Choroid plexus epithelial cell (primary cell): ENCODE measurements at regions not wholly inside any gene's neighbourhood (a gene's known extent, or its start where the extent isn't known, plus 50 kb on each side); places are given as distances from the start of the nearest gene placed in this dataset.
"Not testable (repeated sequence)": the region's sequence is repeated elsewhere in the genome, so short reads cannot be mapped to it uniquely, and the experiment has no call there.

Experiments
- DNase-seq: peaks from one replicate; pipeline ENCODE4 v3.0.0-alpha.2; 2010; ENCODE audit warnings: low read depth
- H3K4me3 ChIP-seq: 2 replicates; pipeline ENCODE4 v1.5.1; 2011; ENCODE audit warnings: low read depth, mild to moderate bottlenecking, control low read depth, low read length, moderate library complexity
- TF ChIP-seq, protein P1 (sequence below): conservative IDR thresholded peaks from 2 replicates; pipeline ENCODE4 v1.5.1; 2011; ENCODE audit warnings: low read depth, mild to moderate bottlenecking, control low read depth, inconsistent platforms, low read length, moderate library complexity

DNA sequence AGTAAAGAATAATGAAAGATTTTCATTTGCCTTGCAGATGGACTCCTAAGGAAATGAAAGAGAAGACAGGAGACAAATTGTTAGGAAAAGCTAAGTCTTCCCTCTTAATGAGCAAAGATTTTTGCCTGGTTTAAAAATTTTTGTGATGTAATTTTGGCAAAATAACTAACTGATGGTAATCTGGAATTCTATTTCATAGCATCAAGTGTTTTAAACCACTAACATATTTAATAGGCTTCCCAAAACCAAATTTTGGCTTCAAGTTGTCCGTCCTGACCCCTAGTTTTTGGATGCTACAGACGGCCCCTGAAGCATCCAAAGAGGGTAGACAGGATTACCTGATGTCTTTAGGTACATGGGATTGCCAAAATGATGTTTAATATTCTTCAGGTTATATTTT, 124.3 kb downstream of the TPBG start:
- no peak for DNase-seq
- H3K4me3 ChIP-seq, result no peak overlapping the region
- TF ChIP-seq, protein P1, sequence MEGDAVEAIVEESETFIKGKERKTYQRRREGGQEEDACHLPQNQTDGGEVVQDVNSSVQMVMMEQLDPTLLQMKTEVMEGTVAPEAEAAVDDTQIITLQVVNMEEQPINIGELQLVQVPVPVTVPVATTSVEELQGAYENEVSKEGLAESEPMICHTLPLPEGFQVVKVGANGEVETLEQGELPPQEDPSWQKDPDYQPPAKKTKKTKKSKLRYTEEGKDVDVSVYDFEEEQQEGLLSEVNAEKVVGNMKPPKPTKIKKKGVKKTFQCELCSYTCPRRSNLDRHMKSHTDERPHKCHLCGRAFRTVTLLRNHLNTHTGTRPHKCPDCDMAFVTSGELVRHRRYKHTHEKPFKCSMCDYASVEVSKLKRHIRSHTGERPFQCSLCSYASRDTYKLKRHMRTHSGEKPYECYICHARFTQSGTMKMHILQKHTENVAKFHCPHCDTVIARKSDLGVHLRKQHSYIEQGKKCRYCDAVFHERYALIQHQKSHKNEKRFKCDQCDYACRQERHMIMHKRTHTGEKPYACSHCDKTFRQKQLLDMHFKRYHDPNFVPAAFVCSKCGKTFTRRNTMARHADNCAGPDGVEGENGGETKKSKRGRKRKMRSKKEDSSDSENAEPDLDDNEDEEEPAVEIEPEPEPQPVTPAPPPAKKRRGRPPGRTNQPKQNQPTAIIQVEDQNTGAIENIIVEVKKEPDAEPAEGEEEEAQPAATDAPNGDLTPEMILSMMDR, result no peak

DNA sequence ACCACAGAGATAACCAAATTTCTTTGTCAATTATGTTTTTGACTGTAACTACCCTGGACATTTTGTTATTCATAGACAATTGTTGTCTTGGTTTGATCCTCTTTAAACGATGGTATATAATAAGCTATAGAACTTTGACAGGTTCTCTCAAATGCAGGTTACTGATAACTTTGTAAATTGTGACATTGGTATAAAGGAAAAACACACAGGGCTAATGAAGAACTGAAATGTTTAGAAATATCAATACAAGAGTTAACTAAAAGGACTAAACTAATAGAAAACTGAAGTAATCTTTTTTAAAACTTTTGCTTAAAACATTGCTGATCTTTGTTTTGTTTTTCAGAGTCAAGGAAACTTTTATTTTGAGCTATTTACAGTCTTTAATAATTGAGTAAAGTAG, 124.8 kb downstream of the TPBG start:
- H3K4me3 ChIP-seq, result no peak overlapping the region
- TF ChIP-seq, protein P1, result no peak
- no peak for DNase-seq

DNA sequence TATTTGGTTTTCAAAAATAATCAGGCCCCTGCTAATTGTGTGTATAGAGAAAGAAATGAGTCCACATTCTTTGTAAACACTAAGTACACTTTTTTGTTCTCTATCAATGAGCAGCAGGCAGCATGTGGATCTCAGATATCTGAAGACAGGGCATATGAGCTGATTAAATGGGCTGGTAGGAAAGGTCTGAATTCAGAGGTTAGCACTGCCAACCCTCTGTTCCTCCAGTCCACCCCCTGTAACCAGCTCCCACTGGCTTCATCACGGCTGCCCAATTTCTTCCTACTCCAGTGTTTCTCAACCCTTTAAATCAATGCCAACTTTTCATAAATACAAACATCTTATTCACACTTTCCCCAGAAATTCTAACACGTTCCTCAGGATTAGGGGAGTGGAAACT, 128.5 kb downstream of the TPBG start:
- TF ChIP-seq, protein P1, result no peak
- DNase-seq, result no peak
- H3K4me3 ChIP-seq, result no peak overlapping the region

DNA sequence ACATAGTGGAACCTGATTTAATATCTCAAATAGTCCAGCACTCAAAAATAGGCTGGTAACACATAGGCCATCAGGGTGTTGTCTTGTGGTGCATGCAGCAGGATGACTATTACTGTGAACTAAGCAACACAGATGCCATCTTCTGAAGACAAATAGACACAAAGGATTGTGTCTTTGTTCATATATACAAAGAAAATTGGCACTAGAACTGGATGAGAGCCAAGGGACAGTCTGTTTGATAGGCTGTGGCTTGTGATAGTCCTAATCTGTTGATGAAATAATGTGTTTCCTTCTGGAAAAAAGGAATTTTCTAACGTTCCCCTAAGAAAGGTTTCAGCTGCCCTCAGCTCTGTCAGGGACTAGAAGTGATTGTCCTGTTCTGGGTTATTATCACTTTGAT, 129.8 kb downstream of the TPBG start:
- no peak overlapping the region for H3K4me3 ChIP-seq
- TF ChIP-seq, protein P1, result no peak
- no peak for DNase-seq

DNA sequence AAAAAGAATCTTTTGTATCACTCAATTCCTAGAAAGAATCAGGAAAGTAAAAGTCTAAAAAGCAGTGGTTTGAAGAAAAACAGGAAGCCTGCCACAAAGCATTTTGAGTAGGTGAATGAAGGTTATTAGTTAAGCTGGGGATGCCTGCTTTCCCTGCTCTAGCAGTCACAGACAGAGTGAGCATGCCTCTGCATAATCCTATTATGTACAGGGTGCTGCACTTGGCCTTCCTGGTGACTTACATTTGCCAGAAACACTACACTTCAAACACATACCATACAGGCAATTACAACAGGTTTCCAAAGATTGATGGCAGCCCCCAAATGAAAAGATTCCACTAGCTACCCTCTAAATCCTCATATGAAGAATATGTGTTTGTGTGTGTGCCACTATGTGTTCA, 130.8 kb downstream of the TPBG start:
- no peak overlapping the region for H3K4me3 ChIP-seq
- no peak for DNase-seq
- TF ChIP-seq, protein P1, result no peak

DNA sequence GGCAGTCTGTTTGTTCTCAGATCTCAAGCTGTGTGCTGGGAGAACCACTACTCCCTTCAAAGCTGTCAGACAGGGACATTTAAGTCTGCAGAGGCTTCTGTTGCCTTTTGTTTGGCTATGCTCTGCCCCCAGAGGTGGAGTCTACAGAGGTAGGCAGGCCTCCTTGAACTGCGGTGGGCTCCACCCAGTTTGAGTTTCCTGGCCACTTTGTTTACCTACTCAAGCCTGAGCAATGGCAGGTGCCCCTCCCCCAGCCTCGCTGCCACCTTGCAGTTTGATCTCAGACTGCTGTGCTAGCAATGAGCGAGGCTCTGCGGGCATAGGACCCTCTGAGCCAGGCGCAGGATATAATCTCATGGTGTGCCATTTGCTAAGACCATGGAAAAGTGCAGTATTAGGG, 138.3 kb downstream of the TPBG start:
- DNase-seq, H3K4me3 ChIP-seq: not testable (repeated sequence)

DNA sequence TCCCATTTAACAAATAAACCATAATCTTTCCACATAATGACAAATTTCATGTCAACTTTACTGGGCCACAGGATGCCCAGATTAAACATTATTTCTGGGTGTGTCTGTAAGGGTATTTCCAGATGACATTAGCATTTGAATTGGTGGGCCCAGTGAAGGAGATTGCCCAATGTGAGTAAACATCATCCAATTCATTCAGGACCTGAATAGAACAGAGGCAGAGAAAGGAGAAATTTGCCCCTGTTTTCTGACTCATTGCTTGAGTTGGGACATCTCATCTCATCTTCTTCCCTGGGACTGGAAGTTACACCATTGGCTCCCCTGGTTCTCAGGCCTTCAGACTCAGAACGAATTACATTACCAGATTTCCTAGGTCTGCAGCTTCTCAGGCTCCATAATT, 142.9 kb downstream of the TPBG start:
- TF ChIP-seq, protein P1, result no peak
- no peak overlapping the region for H3K4me3 ChIP-seq

DNA sequence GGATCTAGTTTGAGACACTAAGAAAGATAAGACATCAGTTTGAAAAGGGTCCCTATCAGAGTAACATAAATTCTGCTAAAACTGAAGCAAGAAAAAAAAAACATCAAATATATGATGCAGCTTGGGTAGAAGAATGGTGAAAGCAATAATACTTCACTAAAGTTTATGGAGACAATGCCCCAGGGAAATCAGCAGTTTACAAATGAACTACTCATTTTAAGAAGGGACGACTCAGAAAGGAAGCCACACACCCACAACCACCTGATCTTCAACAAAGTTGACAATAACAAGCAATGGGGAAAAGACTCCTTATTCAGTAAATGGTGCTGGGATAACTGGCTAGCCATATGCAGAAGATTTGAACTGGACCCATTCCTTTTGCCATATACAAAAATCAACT, 143.5 kb downstream of the TPBG start:
- H3K4me3 ChIP-seq, result no peak overlapping the region
- no peak for DNase-seq
- TF ChIP-seq, protein P1, result no peak

More for the DNA sequence above, 142.9 kb downstream of the TPBG start:
- DNase-seq, result no peak
